AG20443 (cell line): ENCODE measurements at regions not wholly inside any gene's neighbourhood (a gene's known extent, or its start where the extent isn't known, plus 50 kb on each side); places are given as distances from the start of the nearest gene placed in this dataset.

Experiments used
- DNase-seq: peaks from one replicate; pipeline ENCODE4 v3.0.0; 2012; ENCODE audit warnings: low spot score, mixed read lengths

GRCh38 chr14:71202881-71203280, 295.6 kb downstream of the PCNX1 start:
- DNase-seq: peak; percentile 44

- peak; percentile 38 for DNase-seq
Observed at GRCh38 chr14:71203306-71203705, 296.0 kb downstream of the PCNX1 start.

- DNase-seq: no peak
Observed at GRCh38 chr14:71204231-71204630, 297.0 kb downstream of the PCNX1 start.

GRCh38 chr14:71204768-71205167, 297.5 kb downstream of the PCNX1 start:
- no peak for DNase-seq

GRCh38 chr14:71206123-71206522, 298.9 kb downstream of the PCNX1 start:
- DNase-seq: no peak

- DNase-seq: peak; percentile 89
Observed at GRCh38 chr14:71206766-71207371, 299.6 kb downstream of the PCNX1 start.

GRCh38 chr14:71208702-71209357, 301.6 kb downstream of the PCNX1 start:
- DNase-seq: no peak

GRCh38 chr14:71209888-71210287, 302.6 kb downstream of the PCNX1 start:
- peak; percentile 36 for DNase-seq

GRCh38 chr14:71212093-71212492, 304.8 kb downstream of the PCNX1 start:
- DNase-seq: no peak

GRCh38 chr14:71212683-71213107, 305.4 kb downstream of the PCNX1 start:
- DNase-seq: no peak

- DNase-seq: no peak
Observed at GRCh38 chr14:71214241-71214640, 307.0 kb downstream of the PCNX1 start.

GRCh38 chr14:71220462-71220861, 313.2 kb downstream of the PCNX1 start:
- no peak for DNase-seq

- DNase-seq: no peak
Observed at GRCh38 chr14:71221119-71221518, 313.9 kb downstream of the PCNX1 start.

GRCh38 chr14:71225113-71225512, 317.9 kb downstream of the PCNX1 start:
- DNase-seq: no peak

- no peak for DNase-seq
Observed at GRCh38 chr14:71228711-71229110, 321.5 kb downstream of the PCNX1 start.

- no peak for DNase-seq
Observed at GRCh38 chr14:71229875-71230274, 322.6 kb downstream of the PCNX1 start.

- no peak for DNase-seq
Observed at GRCh38 chr14:71230897-71231296, 323.6 kb downstream of the PCNX1 start.

- DNase-seq: no peak
Observed at GRCh38 chr14:71231521-71232393, 324.5 kb downstream of the PCNX1 start.

GRCh38 chr14:71232506-71232905, 325.2 kb downstream of the PCNX1 start:
- no peak for DNase-seq

- DNase-seq: peak; percentile 83
Observed at GRCh38 chr14:71235875-71236274, 328.6 kb downstream of the PCNX1 start.

GRCh38 chr14:71236487-71236886, 329.2 kb downstream of the PCNX1 start:
- peak; percentile 25 for DNase-seq

GRCh38 chr14:71237556-71237955, 330.3 kb downstream of the PCNX1 start:
- no peak for DNase-seq

- DNase-seq: no peak
Observed at GRCh38 chr14:71238835-71239234, 331.6 kb downstream of the PCNX1 start.
